Vagina (tissue), 2 donors: ENCODE measurements at regions not wholly inside any gene's neighbourhood (a gene's known extent, or its start where the extent isn't known, plus 50 kb on each side); places are given as distances from the start of the nearest gene placed in this dataset.

Experiments
- CTCF ChIP-seq, 3 experiments: fragments of 450-650 bp in 2 of 3; fragments of 200-600 bp in 1 of 3; sonication (generic) in 1 of 3; IDR thresholded peaks; one replicate each; pipeline ENCODE4 v1.5.1; 2017 to 2019; ENCODE audit warnings: antibody characterized with exemption in 3 of 3, mild to moderate bottlenecking in 2 of 3, moderate library complexity in 2 of 3
- POLR2A ChIP-seq, 2 donors: fragments of 450-650 bp; IDR thresholded peaks; one replicate each; pipeline ENCODE4 v1.6.1; 2017; ENCODE audit warnings: antibody characterized with exemption in 2 of 2, mild to moderate bottlenecking in 2 of 2, moderate library complexity in 2 of 2
- POLR2AphosphoS5 ChIP-seq, 2 donors: sonication (generic); formaldehyde crosslinking; IDR thresholded peaks; one replicate each; pipeline ENCODE4 v1.9.0; 2017; ENCODE audit warnings: antibody characterized with exemption in 2 of 2, mild to moderate bottlenecking in 2 of 2, low read depth in 1 of 2; ENCODE audit not compliant: insufficient read depth in 1 of 2

GRCh38 chr5:125153231-125153630, 406.8 kb upstream of the ZNF608 start:
- TF ChIP-seq CTCF (IDR thresholded peaks at IDR 0.05) = no peak
- no peak for TF ChIP-seq POLR2AphosphoS5 (IDR thresholded peaks at IDR 0.05; ENCODE audit: insufficient read depth in 1 of 2, low read depth in 1 of 2)
- TF ChIP-seq POLR2A (IDR thresholded peaks at IDR 0.05) = no peak
